ENCODE measurements at regions not wholly inside any gene's neighbourhood (a gene's known extent, or its start where the extent isn't known, plus 50 kb on each side); places are given as distances from the start of the nearest gene placed in this dataset.
"Not testable (repeated sequence)": the region's sequence is repeated elsewhere in the genome, so short reads cannot be mapped to it uniquely, and the experiment has no call there.

- H3K36me3 ChIP-seq; H3K27me3 ChIP-seq; H3K4me3 ChIP-seq; H3K4me1 ChIP-seq; in situ Hi-C loops (cut with MboI; ENCODE audit: low pct_ligation_motif_present in 1 of 4, low pct_unique_long_range_greater_than_20kb in 1 of 4, low sequenced_read_pairs in 3 of 4); intact Hi-C loops (cut with DNase I; ENCODE audit: low total_unique reads); H3K27ac ChIP-seq; H3K9me3 ChIP-seq: not testable (repeated sequence)
- WGBS, 2 donors (ENCODE audit: low coverage in 1 of 2): 85% methylated on average over 3 of the region's 4 CpGs; no CpG with 5 or more reads in 1 of the 2 donors
- peak; percentile 24 for DNase-seq
Observed at GRCh38 chr1:120357046-120357445, 57.8 kb upstream of the NBPF8 start.

- TF ChIP-seq, protein P1, sequence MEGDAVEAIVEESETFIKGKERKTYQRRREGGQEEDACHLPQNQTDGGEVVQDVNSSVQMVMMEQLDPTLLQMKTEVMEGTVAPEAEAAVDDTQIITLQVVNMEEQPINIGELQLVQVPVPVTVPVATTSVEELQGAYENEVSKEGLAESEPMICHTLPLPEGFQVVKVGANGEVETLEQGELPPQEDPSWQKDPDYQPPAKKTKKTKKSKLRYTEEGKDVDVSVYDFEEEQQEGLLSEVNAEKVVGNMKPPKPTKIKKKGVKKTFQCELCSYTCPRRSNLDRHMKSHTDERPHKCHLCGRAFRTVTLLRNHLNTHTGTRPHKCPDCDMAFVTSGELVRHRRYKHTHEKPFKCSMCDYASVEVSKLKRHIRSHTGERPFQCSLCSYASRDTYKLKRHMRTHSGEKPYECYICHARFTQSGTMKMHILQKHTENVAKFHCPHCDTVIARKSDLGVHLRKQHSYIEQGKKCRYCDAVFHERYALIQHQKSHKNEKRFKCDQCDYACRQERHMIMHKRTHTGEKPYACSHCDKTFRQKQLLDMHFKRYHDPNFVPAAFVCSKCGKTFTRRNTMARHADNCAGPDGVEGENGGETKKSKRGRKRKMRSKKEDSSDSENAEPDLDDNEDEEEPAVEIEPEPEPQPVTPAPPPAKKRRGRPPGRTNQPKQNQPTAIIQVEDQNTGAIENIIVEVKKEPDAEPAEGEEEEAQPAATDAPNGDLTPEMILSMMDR (IDR thresholded peaks at IDR 0.05): peak in 2 of 5 experiments; percentile 18 to 28
- intact Hi-C loops (cut with DNase I; ENCODE audit: low total_unique reads): not testable (repeated sequence)
Observed at GRCh38 chr1:120356170-120356569, 58.7 kb upstream of the NBPF8 start.

DNA sequence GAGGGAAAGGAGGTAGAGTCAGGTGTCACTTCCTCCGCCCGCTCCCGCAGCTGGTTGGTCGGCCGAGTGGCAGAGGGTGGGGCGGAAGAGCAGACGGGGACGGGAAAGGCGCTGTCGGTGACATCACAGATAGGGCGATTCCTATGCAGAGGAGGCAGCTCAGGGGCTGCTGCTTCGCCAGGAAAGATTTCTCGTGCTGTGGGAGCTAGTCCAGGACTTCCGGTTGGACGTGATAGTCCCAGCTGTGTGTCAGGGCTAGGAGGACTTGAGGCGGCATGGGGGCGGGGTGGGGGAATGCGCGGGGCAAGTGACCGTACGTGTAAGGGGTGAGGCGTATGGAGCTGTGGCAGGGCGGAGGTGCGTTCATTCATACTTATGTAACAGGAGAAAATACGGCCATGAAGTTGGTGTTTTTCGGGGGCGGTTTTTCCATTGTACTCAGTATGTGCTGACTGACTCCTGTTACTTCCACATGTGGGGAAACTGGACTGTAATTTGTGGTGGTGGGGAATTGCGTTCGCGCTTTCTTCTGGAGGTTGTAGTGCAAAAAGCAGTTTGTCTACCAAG, 60.1 kb upstream of the NBPF8 start:
- Histone ChIP-seq H3K27ac (peak overlapping the region; percentile 60 to 68 (median 62)), H3K4me3 (peak overlapping the region in 2 of 4 donors; percentile 18 to 26)
- H3K27me3 ChIP-seq; H3K4me1 ChIP-seq; H3K9me3 ChIP-seq; in situ Hi-C loops (cut with MboI; ENCODE audit: low pct_ligation_motif_present in 1 of 4, low pct_unique_long_range_greater_than_20kb in 1 of 4, low sequenced_read_pairs in 3 of 4); intact Hi-C loops (cut with DNase I; ENCODE audit: low total_unique reads); H3K36me3 ChIP-seq: not testable (repeated sequence)
- peak; percentile 21 for DNase-seq
- TF ChIP-seq POLR2A (IDR thresholded peaks at IDR 0.05) (peak; percentile 71), POLR2AphosphoS5 (IDR thresholded peaks at IDR 0.05) (peak in 1 of 3 donors; percentile 80)
- 63% methylated on average over 12 of the region's 30 CpGs; no CpG with 5 or more reads in 1 of the 2 donors for WGBS, 2 donors (ENCODE audit: low coverage in 1 of 2)

More at GRCh38 chr1:120356170-120356569, 58.7 kb upstream of the NBPF8 start:
- H3K9me3 ChIP-seq; H3K4me3 ChIP-seq; H3K27ac ChIP-seq; in situ Hi-C loops (cut with MboI; ENCODE audit: low pct_ligation_motif_present in 1 of 4, low pct_unique_long_range_greater_than_20kb in 1 of 4, low sequenced_read_pairs in 3 of 4); H3K36me3 ChIP-seq; H3K4me1 ChIP-seq; H3K27me3 ChIP-seq: not testable (repeated sequence)
- 0% methylated on average over 1 of the region's 8 CpGs; no CpG with 5 or more reads in 1 of the 2 donors for WGBS, 2 donors (ENCODE audit: low coverage in 1 of 2)
- peak; percentile 26 for DNase-seq

- intact Hi-C loops (cut with DNase I; ENCODE audit: low total_unique reads); H3K9me3 ChIP-seq; H3K36me3 ChIP-seq; in situ Hi-C loops (cut with MboI; ENCODE audit: low pct_ligation_motif_present in 1 of 4, low pct_unique_long_range_greater_than_20kb in 1 of 4, low sequenced_read_pairs in 3 of 4); H3K27me3 ChIP-seq; H3K4me1 ChIP-seq: not testable (repeated sequence)
- peak overlapping the region in 3 of 4 donors; percentile 20 to 43 (median 41) for H3K4me3 ChIP-seq
- peak; percentile 18 for DNase-seq
- H3K27ac ChIP-seq: peak overlapping the region; percentile 57 to 87 (median 72)
- 0% methylated on average over 4 to 13 of the region's 44 CpGs for WGBS, 2 donors (ENCODE audit: low coverage in 1 of 2)
Observed at GRCh38 chr1:120342231-120343073, 72.4 kb upstream of the NBPF8 start.

DNA sequence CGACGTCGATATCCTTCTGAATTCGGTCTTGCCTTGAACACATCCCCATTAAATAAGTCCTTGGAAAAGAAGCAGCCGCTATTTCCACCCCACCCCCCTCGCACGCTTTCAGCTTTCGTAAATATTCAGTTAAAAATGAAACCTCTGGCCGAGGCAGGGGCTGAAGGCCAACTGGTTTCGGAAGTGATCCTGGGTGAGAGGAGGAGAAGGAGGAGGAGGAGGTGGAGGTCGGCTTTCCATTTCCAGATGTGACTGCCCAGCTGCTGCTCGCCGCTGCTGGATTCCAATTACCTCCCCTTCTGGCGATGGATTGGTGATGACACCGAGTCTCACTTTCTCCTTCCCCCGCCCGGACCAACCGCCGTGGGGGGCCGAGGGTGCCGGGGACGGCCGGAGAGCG, 73.1 kb upstream of the NBPF8 start:
- peak; percentile 19 for DNase-seq
- H3K27ac ChIP-seq: peak overlapping the region; percentile 73 to 87 (median 78)
- H3K27me3 ChIP-seq; H3K9me3 ChIP-seq; H3K4me1 ChIP-seq; H3K36me3 ChIP-seq; intact Hi-C loops (cut with DNase I; ENCODE audit: low total_unique reads); in situ Hi-C loops (cut with MboI; ENCODE audit: low pct_ligation_motif_present in 1 of 4, low pct_unique_long_range_greater_than_20kb in 1 of 4, low sequenced_read_pairs in 3 of 4): not testable (repeated sequence)
- TF ChIP-seq POLR2AphosphoS5 (IDR thresholded peaks at IDR 0.05) (peak in 2 of 3 donors; percentile 28 to 46), POLR2A (IDR thresholded peaks at IDR 0.05) (peak; percentile 39)
- WGBS, 2 donors (ENCODE audit: low coverage in 1 of 2): 0% methylated on average over 4 of the region's 24 CpGs; no CpG with 5 or more reads in 1 of the 2 donors
- H3K4me3 ChIP-seq: peak overlapping the region in 3 of 4 donors; percentile 36 to 58 (median 41)

DNA sequence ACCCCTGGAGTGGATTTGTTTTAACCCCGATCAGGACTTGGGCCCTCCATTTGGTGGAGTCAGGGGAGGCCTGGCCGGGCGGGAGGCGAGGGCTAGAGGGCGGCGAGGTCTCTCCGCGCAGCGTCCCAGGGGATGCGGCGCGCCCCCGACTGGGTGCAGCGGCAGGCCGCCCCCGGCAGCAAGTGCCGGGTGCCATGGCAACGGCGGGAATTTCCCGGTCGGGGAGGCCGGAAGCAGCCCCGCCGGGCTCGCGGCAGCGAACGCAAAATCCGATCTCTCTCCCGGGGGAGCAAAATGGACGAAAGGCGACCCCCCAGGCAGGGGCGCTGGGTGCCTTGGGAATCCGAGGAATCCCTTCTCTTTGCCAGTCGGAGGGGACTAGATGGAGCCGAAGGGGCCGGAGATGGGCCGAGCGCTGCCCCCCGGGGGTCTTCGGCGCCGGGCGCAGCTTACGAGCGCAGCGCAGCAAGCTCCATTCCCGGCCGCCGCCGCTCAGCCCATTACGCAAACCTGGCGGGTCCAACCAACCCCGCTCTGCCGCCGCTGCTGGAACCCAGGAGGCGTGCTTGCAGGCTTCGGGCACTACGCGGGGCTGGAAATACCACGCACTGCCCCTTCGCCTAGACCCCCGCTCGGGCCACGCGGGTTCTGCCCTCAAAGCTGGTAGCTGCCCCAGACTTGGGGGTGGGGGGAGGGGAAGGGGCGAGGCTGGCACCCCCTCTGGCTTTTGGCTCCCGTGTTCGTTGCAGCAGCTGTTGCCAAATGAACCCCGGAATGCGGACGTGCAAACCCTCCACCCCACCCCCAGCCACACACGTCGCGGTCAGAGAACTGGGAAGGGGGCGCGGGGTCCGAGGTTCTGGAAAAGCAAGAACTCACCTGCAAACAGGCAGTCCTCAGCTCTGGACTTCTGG, 73.7 kb upstream of the NBPF8 start:
- no CpG with 5 or more reads among the region's 78 CpGs for WGBS, 2 donors (ENCODE audit: low coverage in 1 of 2)
- H3K4me1 ChIP-seq; intact Hi-C loops (cut with DNase I; ENCODE audit: low total_unique reads); in situ Hi-C loops (cut with MboI; ENCODE audit: low pct_ligation_motif_present in 1 of 4, low pct_unique_long_range_greater_than_20kb in 1 of 4, low sequenced_read_pairs in 3 of 4); H3K36me3 ChIP-seq; H3K27me3 ChIP-seq; H3K9me3 ChIP-seq: not testable (repeated sequence)
- peak in 1 of 3 donors; percentile 20 for TF ChIP-seq POLR2AphosphoS5 (IDR thresholded peaks at IDR 0.05)
- peak; percentile 27 for TF ChIP-seq POLR2A (IDR thresholded peaks at IDR 0.05)
- peak; percentile 30 for DNase-seq
- peak overlapping the region; percentile 36 to 58 (median 39) for H3K4me3 ChIP-seq
- H3K27ac ChIP-seq: peak overlapping the region; percentile 73 to 87 (median 81)

DNA sequence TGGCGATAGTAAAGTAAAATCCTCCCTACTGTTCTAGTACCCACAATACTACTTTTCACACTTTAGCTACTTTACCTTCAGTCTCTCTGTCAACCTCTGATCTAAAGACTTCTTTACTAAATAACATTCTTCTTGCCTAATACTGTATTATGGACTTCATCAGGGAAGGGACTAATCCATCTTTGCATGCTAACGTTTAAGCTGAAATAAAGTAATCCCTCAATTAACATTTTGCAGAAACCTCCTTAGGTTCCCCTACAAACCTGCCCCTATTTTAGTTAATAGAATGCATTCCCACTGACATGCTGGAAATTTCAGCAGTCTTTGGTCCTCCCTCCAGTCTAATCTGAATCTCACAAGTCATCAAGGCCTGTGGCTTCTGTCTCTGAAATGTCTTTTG, 99.1 kb upstream of the NBPF8 start:
- H3K4me3 ChIP-seq; H3K27me3 ChIP-seq; H3K36me3 ChIP-seq; in situ Hi-C loops (cut with MboI; ENCODE audit: low pct_ligation_motif_present in 1 of 4, low pct_unique_long_range_greater_than_20kb in 1 of 4, low sequenced_read_pairs in 3 of 4); H3K9me3 ChIP-seq; H3K27ac ChIP-seq; intact Hi-C loops (cut with DNase I; ENCODE audit: low total_unique reads); H3K4me1 ChIP-seq; DNase-seq: not testable (repeated sequence)
- WGBS, 2 donors (ENCODE audit: low coverage in 1 of 2): no CpG with 5 or more reads among the region's 2 CpGs

GRCh38 chr1:120311930-120312329, 102.9 kb upstream of the NBPF8 start:
- H3K36me3 ChIP-seq; H3K9me3 ChIP-seq; H3K4me1 ChIP-seq; H3K4me3 ChIP-seq; H3K27me3 ChIP-seq; in situ Hi-C loops (cut with MboI; ENCODE audit: low pct_ligation_motif_present in 1 of 4, low pct_unique_long_range_greater_than_20kb in 1 of 4, low sequenced_read_pairs in 3 of 4); DNase-seq; H3K27ac ChIP-seq; intact Hi-C loops (cut with DNase I; ENCODE audit: low total_unique reads): not testable (repeated sequence)
- no CpG with 5 or more reads among the region's 2 CpGs for WGBS, 2 donors (ENCODE audit: low coverage in 1 of 2)
